ENCODE measurements at regions not wholly inside any gene's neighbourhood (a gene's known extent, or its start where the extent isn't known, plus 50 kb on each side); places are given as distances from the start of the nearest gene placed in this dataset.
"Not testable (repeated sequence)": the region's sequence is repeated elsewhere in the genome, so short reads cannot be mapped to it uniquely, and the experiment has no call there.

GRCh38 chrX:63277394-63277793 is 73.7 kb downstream of the SPIN4 start:
- TF ChIP-seq CTCF (IDR thresholded peaks at IDR 0.05; ENCODE audit: low read depth, low read length, missing input control); TAF1 (conservative IDR thresholded peaks at IDR 0.05); HNF4G (IDR thresholded peaks at IDR 0.05); EGR1 (IDR thresholded peaks at IDR 0.05; ENCODE audit: low read depth in 2 of 2); RAD21 (IDR thresholded peaks at IDR 0.05); FOXA2 (IDR thresholded peaks at IDR 0.05): not testable (repeated sequence)
- TF ChIP-seq, protein P1, sequence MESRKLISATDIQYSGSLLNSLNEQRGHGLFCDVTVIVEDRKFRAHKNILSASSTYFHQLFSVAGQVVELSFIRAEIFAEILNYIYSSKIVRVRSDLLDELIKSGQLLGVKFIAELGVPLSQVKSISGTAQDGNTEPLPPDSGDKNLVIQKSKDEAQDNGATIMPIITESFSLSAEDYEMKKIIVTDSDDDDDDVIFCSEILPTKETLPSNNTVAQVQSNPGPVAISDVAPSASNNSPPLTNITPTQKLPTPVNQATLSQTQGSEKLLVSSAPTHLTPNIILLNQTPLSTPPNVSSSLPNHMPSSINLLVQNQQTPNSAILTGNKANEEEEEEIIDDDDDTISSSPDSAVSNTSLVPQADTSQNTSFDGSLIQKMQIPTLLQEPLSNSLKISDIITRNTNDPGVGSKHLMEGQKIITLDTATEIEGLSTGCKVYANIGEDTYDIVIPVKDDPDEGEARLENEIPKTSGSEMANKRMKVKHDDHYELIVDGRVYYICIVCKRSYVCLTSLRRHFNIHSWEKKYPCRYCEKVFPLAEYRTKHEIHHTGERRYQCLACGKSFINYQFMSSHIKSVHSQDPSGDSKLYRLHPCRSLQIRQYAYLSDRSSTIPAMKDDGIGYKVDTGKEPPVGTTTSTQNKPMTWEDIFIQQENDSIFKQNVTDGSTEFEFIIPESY (IDR thresholded peaks at IDR 0.05): not testable (repeated sequence)
